ENCODE measurements at regions not wholly inside any gene's neighbourhood (a gene's known extent, or its start where the extent isn't known, plus 50 kb on each side); places are given as distances from the start of the nearest gene placed in this dataset.
A peak's percentile ranks its signal among the peaks of the same experiment; 100 is the strongest.
"Not testable (repeated sequence)": the region's sequence is repeated elsewhere in the genome, so short reads cannot be mapped to it uniquely, and the experiment has no call there.

DNA sequence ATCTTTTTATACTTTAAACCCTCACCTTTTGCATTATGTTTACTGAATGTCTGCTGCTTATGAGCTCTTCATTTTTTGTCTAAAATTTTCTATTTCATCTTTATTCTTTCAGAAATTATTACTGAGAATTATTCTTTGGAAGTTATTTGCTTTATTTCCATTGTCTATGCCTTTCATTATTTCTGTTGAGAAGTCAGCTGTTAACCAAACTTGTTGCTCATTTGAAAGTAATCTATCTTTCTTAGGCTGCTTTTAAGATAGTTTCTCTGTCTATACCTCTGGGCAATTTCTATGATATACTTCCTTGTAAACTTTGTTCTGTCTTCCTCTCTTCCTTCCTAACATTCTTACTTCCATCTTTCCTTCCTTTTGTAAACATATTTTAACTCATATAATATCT is 1165.9 kb upstream of the CELF2 start:
- ATAC-seq: no peak
- intact Hi-C loops (cut with DNase I): no loop called here

DNA sequence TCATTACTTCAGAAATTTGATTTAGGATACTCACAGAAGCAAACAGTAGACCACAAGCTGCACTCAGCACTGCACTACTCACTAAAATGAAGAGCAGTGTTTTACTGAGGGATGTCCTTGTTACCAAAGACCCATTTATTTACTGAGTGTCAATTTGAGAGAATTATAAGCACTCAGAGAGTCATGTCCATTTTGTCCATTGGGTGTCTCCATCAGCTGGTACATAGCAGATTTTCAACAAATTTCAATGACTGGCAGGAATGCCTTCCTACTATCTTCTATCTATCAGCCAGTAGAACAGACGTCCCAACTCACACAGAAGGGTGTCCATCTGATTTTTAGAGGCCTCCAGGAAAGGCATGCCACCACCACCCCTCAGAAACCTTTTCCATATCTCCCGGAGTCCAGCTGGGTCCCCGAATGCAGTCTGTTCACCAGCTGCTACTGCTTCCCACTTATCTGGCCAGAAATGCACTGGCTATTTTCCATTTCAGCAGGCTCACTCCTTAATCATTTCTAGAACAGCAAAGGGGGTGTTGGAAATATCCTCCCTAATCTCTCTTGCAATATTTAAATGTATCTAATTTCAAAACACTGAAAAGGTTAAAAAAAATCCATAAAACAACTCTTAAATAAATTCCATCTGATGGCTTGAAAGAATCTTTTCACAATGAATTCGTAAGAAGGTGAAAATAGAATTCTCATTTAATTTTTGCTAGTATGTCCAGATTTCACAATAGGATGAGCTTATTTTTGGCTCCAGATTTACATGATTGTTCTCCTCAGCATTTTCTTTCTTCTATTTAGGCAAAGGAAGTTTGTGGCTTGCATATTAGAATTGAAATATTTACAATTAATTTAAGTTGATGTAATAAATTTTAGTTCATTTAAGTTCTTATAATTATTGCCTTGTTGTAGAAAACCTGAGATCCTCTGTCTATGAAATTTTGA is 1164.0 kb upstream of the CELF2 start:
- intact Hi-C loops (cut with DNase I): no loop called here
- DNase-seq (no peak), ATAC-seq (peak; percentile 57 to 76)

More for the DNA sequence above, 1165.9 kb upstream of the CELF2 start:
- DNase-seq: no peak

DNA sequence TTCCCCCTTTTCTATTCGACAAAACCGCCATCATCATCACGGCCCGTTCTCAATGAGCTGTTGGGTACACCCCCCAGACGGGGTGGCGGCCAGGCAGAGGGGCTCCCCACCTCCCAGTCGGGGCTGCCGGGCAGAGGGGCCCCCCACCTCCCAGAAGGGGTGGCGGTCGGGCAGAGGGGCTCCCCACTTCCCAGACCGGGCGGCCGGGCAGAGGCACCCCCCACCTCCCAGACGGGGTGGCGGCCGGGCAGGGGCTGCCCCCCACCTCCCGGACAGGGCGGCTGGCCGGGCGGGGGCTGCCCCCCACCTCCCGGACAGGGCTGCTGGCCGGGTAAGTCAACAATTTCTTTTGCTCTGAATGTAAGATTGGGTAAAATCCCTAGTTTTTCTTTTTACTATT is 1162.2 kb upstream of the CELF2 start:
- DNase-seq; intact Hi-C loops (cut with DNase I); ATAC-seq: not testable (repeated sequence)

DNA sequence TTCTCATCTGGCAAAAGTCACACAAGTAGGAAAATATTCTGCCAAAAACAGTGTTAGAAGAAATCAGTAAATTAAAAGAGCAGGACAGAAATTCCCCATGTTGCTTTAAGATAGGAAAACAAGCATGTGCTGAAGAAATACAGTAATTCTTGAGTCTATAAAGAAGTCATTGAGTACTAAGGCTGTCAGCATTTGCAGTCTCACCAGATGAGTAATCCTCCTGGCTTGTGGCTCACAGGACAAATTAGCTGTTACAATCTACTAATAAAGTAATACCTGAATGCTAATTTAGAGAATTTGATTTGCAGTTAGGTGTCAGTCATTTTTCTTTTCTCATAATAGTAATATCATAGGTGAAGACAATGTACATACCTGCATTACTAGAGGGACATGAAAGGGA is 1158.9 kb upstream of the CELF2 start:
- ATAC-seq: no peak
- intact Hi-C loops (cut with DNase I): no loop called here
- DNase-seq: no peak

DNA sequence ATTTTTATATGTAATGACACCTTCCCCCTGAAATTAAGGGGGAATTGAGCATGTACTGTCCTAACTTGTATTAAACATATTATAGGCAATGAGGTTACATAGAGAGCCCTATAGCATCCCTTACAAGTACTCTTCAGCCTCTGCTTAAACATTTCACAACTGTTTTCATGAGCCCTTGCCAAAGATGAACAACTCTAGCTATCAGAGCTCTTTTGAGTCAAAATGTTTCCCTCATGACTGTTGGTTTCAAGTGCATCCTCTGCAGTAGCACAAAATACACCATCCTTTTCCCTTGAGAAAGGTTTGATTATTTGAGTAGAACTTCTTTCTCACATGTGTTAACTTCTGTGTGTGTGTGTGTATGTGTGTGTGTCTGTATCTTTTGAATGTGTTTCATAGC is 1157.6 kb upstream of the CELF2 start:
- ATAC-seq (no peak), DNase-seq (no peak)
- intact Hi-C loops (cut with DNase I): no loop called here

DNA sequence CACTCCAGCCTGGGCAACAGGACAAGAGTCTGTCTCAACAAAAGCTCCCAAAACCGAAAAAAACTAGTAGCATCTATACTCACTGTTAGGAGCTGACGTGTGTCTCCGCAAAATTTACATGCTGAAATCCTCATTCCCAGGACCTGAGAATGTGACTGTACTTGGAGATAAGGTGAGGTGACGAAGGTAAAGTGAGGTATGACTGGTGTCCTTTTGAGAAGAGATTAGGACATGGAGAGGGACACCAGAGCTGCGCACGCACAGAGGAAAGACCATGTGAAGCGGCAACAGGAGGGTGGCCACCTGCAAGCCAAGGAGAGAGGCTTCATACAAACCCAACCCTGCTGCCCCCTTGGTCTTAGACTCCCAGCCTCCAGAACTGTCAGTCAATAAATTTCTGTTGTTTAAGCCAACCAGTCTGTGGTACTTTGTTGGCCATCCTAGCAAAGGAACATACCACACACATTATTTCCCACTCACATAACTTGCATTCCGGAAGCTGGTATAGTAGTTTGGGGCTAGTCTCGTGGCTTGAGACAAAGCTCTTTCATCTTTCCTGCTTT is 1154.0 kb upstream of the CELF2 start:
- intact Hi-C loops (cut with DNase I): no loop called here
- ATAC-seq (no peak), DNase-seq (no peak)

DNA sequence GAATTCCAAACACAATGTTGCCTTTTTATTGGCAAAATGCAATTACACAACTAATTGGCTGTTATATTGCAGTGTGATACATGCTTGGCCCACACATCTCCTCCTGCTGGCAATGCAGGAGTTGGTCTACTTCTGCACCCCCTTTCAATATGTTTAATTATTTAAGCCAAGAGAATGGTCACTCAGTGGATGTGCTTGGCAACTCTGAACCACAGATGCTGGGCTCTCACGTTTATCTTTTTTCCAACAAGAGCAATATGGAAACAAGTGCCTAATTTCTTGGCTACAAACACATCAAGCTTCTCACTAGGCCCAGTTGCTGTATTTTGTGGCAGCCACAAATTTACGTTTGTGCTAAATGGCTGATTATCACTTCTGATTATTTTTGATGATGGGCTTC is 1149.2 kb upstream of the CELF2 start:
- DNase-seq: no peak
- intact Hi-C loops (cut with DNase I): no loop called here
- no peak for ATAC-seq

DNA sequence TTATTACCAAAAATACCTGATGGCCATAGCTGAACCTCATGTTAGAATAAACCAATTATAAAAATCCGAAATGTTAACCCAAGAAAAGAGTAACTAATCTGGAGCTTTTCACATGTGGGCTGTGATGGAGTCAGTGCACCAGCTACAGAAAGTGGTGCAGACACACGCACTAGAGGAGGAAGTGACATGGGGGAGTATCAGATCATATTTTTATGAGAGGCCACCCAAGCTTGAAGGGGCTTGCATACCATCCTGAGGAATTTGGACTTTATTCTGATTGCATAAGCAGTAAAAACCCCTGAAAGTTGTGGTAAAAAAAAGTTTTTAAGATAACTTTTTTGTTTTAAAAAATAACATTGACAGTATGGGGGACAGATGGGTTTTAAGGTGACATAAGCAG is 1148.5 kb upstream of the CELF2 start:
- ATAC-seq: no peak
- no peak for DNase-seq
- intact Hi-C loops (cut with DNase I): no loop called here

DNA sequence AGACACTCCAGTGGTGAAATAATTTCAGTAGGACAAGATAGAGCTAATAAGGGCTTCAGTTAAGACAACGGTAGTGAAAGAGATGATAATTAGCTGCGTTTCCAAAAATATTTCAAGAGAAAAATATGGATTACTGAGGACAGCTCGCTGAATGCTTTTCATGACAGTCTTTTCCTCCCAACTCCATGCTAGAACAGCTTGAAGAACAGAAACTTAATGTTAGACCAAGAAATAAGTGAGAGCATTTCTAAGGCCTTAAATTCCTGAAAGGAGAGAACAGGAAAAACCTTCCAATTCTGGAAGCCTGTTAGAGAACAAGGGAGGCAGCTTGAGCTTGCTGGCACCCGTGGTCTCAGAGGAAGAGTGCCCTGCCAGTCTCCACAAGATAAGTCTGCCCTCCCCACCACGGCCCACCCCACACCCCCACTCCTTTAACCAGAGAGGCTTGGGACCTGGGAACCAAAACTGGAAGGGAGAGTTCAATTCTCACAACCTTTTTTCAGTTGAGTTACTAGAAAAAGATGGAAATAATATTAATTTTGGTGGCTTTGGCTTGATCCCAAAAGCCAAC is 1148.0 kb upstream of the CELF2 start:
- no peak for ATAC-seq
- no peak for DNase-seq
- intact Hi-C loops (cut with DNase I): no loop called here

DNA sequence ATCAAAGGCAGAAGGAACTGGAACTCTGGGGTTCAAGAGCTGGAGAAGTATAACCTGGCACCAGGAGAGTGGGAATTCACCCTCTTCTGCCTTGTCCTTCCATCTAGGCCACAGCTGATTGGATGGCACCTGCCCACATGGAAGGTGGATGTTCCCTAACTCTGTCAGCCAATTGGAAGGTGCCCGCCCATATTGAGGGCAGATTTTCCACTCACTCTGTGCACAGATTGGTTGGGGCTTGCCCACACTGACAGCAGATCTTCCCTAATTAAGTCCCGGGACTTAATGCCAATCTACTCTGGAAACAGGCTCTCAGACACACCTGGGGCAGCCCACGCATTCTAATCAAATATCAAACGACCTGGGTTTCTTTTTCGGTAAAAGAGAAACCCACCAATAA is 1142.3 kb upstream of the CELF2 start:
- no peak for ATAC-seq
- intact Hi-C loops (cut with DNase I): no loop called here
- DNase-seq: no peak

DNA sequence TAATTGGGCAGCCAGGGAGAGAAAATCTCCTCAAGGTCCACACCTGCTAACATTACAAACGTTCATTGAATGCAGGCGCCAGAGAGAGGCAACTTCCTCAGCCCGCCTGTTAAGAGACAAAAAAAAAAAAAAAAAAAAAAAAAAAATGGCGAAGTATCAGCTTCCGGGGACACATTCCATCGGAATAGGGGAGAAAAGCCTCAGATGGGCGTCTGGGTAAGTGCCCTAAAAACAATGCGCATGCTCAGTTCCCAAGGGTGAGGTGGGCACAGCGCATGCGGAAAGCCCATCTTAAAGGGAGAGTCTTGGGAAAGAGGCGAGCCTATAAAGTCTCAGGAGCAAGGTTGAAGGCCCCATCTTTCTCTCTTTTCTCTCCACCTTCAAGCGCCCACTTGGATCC is 1139.7 kb upstream of the CELF2 start:
- DNase-seq (no peak), ATAC-seq (no peak)
- intact Hi-C loops (cut with DNase I): no loop called here

DNA sequence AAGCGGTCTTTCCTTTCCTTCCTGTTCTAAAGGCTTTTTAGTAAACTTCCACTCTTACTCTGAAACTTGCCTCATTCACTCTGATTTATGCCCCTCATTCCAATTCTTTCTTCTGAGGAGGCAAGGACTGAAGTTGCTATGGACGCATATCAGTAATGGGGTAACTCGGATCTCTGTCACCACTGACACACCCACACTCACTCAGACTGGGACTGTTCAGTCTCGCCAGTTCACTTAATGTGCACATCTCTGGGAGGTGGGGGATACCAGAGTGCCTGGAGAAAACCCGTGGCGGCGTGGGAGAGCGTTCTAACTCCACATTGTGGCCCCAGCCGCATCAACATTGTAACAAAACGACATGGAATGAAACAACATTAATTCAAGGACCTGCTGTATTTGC is 1139.3 kb upstream of the CELF2 start:
- no peak for DNase-seq
- no peak for ATAC-seq
- intact Hi-C loops (cut with DNase I): no loop called here

DNA sequence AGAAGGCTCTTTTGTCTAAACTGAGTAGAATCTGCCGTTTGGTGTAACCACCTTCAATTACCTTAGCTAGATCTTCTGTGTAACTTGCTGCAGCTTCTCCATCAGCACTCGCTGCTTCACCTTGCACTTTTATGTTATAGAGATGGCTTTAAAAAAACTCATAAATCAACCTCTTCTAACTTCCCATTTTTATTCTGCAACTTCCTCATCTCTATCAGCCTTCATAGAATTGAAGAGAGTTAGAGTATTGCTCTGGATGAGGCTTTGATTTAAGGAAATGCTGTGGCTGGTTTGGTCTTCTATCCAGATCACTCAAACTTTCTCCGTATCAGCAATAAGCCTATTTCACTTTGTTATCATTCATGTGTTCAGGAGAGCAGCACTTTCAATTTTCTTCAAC is 1131.9 kb upstream of the CELF2 start:
- intact Hi-C loops (cut with DNase I): no loop called here
- no peak for DNase-seq
- no peak for ATAC-seq

DNA sequence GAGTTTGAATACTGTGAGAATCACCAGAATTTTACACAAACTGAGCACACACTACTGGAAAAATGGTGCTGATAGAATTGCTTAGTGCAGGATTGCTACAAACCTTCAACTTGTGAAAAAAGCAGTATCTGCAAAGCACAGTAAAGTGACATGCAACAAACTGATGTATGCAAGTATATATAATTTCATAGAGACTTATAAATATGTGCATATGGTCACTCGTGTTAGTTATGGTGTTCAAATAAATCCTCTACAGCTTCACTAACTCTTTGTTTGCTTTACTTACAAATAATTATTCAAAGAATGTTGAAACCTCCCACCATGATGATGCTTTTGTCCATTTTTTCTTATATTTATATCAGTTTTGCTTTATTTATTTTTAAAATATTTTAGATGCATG is 1130.9 kb upstream of the CELF2 start:
- ATAC-seq (no peak), DNase-seq (no peak)
- intact Hi-C loops (cut with DNase I): no loop called here

DNA sequence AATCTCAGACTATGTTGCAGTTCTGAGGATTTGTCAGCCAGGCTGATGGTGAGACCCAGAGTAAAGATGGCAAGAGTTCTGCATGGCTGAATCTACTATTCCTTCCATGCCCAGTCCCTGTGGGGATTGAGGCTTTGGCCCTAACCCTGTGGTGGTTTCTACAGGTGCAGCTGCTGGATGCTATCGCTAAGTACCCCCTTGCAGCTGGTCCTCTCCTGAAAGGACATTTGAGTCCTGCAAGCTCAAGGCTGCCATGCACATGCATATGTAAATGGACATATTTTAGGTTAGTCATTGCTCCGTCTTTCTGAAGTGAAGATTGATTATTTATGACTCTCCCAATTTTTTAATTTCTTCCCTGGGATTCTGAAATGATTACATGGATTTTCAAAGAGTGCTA is 1122.2 kb upstream of the CELF2 start:
- intact Hi-C loops (cut with DNase I): no loop called here
- DNase-seq (no peak), ATAC-seq (no peak)

DNA sequence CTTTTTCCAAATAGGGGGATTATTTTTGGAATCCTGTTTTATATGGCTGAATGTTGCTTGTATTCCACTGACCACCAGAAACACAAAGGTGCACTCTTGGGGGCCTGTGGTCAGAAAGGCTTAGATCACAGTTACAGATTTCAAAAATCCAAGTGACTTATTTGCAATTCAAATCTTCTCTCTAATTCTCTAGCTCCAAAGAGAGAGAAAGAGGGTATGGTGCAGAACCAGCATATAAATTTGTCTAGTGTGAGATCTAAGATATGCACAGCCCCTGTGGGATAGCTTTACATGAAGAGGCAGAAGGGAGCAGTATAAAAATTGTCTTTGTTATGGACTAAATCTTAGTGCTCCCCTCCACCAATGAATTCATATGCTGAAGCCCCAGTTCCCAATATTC is 1121.7 kb upstream of the CELF2 start:
- no peak for DNase-seq
- ATAC-seq: no peak
- intact Hi-C loops (cut with DNase I): no loop called here

DNA sequence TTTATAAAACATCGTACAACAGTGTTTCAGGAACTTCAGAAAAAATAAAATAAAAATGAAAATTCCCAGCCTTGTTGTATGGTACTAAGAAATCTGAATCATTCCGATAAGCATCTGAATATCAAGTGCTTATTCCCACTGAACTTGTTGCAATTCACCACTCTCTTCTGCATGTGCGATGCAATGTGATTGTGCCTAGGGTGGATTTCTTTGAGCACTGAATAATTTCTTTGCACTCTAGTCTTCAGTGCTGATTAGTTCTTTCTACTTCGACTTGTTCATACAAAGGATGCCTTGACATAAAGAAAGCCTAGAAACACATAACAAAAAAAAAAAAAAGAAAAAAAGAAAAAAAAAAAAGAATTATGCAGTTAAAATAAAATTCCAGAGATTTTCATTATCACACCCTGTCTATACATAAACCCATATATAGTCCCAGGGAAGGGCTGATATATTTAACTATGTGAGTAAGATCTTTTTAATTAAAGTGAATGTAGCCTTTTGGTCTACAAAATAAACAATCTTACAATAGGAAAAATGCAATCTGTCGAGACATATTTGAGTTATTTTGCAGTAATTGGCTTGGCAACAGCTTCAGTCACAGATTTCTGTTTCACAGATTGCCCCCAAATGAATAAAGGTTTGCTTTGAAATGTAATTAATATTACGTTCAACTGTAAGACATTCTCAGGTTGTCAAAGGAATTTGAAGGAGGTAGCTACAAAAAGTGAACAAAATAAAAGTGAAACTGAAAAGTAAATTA is 1118.9 kb upstream of the CELF2 start:
- intact Hi-C loops (cut with DNase I): no loop called here
- DNase-seq: no peak
- no peak for ATAC-seq

DNA sequence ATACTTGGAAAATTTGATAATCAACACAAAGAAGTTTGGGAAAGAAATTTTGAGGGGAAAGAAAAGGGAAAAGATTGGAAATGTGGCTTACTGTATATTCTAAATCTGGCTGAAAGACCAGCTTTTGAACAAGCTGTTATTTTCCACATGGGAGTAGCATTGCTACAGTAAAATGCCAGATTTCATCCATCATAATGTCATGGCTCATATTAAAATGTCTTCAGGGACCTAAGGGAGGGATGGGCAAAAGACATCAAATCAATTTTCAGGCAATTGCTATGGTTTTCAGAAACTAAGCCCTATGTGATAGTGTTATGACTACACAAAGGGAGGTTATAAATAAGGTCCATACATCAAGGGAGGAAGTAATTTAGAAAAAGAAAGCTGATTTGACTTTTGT is 1116.9 kb upstream of the CELF2 start:
- intact Hi-C loops (cut with DNase I): no loop called here
- no peak for DNase-seq
- no peak for ATAC-seq

DNA sequence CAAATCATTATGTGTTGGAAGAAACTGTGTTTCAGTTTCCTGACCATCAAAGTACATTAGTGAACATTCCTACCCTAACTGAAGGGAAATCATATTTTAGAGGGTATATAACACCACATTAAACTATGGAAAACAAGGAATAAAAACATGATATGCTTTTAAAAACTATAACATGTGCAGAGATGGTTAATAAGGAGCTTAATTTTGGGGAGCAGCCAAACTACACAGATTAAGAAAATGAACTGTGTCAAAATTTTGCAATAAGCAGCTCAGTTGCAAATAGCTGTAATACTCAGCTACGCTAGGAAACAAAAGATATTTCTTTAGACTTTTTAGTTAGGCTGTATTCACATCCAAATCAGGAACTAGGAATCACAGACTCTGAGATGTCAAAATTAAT is 1115.7 kb upstream of the CELF2 start:
- DNase-seq (no peak), ATAC-seq (no peak)
- intact Hi-C loops (cut with DNase I): no loop called here

DNA sequence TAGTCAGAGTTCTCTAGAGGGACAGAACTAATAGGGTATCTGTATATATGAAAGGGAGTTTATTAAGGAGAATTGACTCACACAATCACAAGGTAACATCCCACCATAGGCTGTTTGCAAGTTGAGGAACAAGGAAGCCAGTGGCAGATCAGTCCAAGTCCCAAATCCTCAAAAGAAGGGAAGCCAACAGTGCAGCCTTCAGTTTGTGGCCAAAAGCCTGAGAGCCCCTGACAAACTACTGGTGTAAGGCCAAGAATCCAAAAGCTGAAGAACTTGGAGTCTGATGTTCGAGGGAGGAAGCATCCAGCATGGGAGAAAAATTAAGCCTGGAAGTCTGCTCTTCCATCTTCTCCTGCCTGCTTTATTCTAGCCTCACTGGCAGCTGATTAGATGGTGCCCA is 1107.2 kb upstream of the CELF2 start:
- no peak for DNase-seq
- ATAC-seq: no peak
- intact Hi-C loops (cut with DNase I): no loop called here
